Vagina (tissue), 2 donors: ENCODE measurements at regions not wholly inside any gene's neighbourhood (a gene's known extent, or its start where the extent isn't known, plus 50 kb on each side); places are given as distances from the start of the nearest gene placed in this dataset.

Source experiments
- POLR2A ChIP-seq, 2 donors: fragments of 450-650 bp; IDR thresholded peaks; one replicate each; pipeline ENCODE4 v1.6.1; 2017; ENCODE audit warnings: antibody characterized with exemption in 2 of 2, mild to moderate bottlenecking in 2 of 2, moderate library complexity in 2 of 2
- POLR2AphosphoS5 ChIP-seq, 2 donors: sonication (generic); formaldehyde crosslinking; IDR thresholded peaks; one replicate each; pipeline ENCODE4 v1.9.0; 2017; ENCODE audit warnings: antibody characterized with exemption in 2 of 2, mild to moderate bottlenecking in 2 of 2, low read depth in 1 of 2; ENCODE audit not compliant: insufficient read depth in 1 of 2
- TF ChIP-seq, protein P1 (sequence below), 3 experiments: fragments of 450-650 bp in 2 of 3; fragments of 200-600 bp in 1 of 3; sonication (generic) in 1 of 3; IDR thresholded peaks; one replicate each; pipeline ENCODE4 v1.5.1; 2017 to 2019; ENCODE audit warnings: antibody characterized with exemption in 3 of 3, mild to moderate bottlenecking in 2 of 3, moderate library complexity in 2 of 3

DNA sequence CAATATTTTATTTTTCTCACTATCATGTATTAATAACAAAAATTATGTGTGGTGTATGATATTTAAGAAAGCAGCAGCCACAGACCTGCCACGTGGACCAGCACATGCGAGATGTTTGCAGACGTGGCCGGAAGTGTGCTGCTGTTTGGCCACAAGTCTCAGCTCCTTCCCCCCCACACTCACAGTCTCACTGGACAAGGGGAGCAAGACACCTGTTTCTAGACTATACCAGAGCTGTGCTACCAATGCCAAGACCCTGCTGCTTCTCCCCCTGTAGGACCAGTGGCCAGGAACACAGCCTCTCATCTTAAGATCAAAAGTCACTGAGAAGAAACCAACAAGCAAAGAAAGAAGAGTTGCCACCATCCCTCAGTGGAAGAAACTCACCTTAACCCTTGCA lies 258.9 kb upstream of the PPP2R2D start:
- TF ChIP-seq, protein P1, sequence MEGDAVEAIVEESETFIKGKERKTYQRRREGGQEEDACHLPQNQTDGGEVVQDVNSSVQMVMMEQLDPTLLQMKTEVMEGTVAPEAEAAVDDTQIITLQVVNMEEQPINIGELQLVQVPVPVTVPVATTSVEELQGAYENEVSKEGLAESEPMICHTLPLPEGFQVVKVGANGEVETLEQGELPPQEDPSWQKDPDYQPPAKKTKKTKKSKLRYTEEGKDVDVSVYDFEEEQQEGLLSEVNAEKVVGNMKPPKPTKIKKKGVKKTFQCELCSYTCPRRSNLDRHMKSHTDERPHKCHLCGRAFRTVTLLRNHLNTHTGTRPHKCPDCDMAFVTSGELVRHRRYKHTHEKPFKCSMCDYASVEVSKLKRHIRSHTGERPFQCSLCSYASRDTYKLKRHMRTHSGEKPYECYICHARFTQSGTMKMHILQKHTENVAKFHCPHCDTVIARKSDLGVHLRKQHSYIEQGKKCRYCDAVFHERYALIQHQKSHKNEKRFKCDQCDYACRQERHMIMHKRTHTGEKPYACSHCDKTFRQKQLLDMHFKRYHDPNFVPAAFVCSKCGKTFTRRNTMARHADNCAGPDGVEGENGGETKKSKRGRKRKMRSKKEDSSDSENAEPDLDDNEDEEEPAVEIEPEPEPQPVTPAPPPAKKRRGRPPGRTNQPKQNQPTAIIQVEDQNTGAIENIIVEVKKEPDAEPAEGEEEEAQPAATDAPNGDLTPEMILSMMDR (IDR thresholded peaks at IDR 0.05): no peak
- no peak for TF ChIP-seq POLR2A (IDR thresholded peaks at IDR 0.05)
- no peak for TF ChIP-seq POLR2AphosphoS5 (IDR thresholded peaks at IDR 0.05; ENCODE audit: insufficient read depth in 1 of 2, low read depth in 1 of 2)
